Activated CD8-positive, alpha-beta memory T cell treated with anti-CD3 and anti-CD28 coated beads for 36 hours (primary cell): ENCODE measurements at regions not wholly inside any gene's neighbourhood (a gene's known extent, or its start where the extent isn't known, plus 50 kb on each side); places are given as distances from the start of the nearest gene placed in this dataset.

Experiments used
- CTCF ChIA-PET: fragments of 350-600 bp; sonication (Branson Sonifier 250); formaldehyde crosslinking; loops from one replicate; lab custom pipeline; 2021; ENCODE audit warnings: antibody characterized with exemption; lab: Charles Lee
- POLR2A ChIA-PET: fragments of 350-600 bp; sonication (Branson Sonifier 250); formaldehyde crosslinking; loops from one replicate; lab custom pipeline; 2021; ENCODE audit warnings: antibody characterized with exemption; lab: Charles Lee

DNA sequence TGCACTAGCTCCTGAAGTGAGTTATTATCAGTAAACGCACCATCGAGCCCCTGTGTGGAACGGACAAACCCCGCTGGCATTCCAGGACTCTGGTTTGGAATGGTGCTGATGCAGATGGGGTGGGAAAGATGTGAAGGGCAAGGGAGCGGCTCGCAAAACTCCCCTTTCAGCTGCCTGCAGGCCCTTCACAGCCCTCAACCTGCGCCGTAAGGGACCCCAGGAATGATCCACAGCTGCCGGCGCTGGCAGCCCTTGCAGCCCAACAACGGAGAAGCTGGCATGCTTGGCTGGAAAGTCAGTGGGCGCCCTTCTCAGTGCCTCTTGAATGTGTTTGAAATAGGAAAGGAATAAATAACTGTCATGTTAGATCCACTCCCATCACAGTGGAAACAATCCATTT is 1445.5 kb downstream of the BRD1 start:
- ChIA-PET CTCF (no interaction called here), POLR2A (no interaction called here)

- POLR2A ChIA-PET, result no interaction called here
- CTCF ChIA-PET, result no interaction called here
These were observed 1447.5 kb downstream of the BRD1 start for GRCh38 chr22:48380016-48380665.

GRCh38 chr22:48379371-48379770 is 1448.3 kb downstream of the BRD1 start:
- CTCF ChIA-PET, result no interaction called here
- POLR2A ChIA-PET, result no interaction called here

- ChIA-PET CTCF (no interaction called here), POLR2A (no interaction called here)
These were observed 1449.0 kb downstream of the BRD1 start for GRCh38 chr22:48378673-48379072.

DNA sequence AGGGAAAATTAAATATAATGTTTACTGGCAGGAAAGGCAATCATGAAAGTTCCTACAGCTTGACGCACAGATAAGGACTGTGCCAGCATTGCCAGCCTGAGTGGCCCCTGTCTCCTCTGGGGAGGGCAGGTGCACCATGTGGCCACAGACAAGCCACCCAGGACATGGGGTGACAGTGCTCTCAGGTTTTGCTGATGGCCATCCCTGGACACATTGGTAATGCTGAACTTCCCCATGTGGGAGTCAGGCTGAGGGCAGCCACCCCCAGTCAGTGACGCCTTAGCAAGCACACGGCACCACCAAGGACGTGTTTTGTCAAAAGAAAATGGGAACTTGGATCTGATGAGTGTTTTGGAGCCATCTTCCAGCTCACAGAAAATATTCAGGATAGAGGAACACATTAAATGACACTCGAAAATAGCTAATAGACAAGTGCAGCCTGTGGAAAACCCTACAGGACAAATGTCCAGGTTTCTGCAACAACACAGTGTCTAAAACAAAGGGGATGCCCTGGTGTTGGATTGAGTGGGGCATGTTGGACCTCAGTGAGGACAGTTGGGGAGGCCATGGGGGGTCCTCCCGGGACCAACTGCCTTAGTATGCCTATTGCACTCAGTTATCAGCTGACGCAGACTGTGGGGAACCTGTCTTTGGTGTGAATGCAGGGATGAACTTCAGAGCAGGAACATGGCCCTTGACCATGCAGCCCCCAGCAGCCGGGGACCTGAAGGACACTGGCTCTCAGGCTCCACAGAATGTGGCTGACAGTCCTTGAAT is 1450.5 kb downstream of the BRD1 start:
- ChIA-PET POLR2A (no interaction called here), CTCF (no interaction called here)

DNA sequence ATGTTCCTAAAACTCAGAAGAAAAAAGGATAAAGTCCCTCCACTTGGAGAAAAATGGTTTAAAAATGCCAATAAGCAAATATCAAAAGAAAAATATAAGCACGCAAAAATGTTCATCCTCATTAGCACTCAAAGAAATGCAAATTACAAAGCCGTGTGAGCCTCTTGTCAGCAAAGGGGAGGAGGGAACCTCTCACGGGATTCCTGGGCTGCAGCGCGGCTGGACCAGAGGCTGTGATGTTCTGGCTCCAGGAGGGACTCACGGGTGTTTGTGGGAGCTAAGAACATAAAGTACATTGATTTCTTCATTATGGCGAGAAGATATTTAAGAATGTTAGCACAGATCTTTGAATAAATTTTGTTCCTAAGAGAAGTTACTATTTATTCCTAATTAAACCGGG is 1451.2 kb downstream of the BRD1 start:
- CTCF ChIA-PET, result no interaction called here
- POLR2A ChIA-PET, result no interaction called here

GRCh38 chr22:48373626-48374173 is 1454.0 kb downstream of the BRD1 start:
- ChIA-PET CTCF (no interaction called here), POLR2A (no interaction called here)

DNA sequence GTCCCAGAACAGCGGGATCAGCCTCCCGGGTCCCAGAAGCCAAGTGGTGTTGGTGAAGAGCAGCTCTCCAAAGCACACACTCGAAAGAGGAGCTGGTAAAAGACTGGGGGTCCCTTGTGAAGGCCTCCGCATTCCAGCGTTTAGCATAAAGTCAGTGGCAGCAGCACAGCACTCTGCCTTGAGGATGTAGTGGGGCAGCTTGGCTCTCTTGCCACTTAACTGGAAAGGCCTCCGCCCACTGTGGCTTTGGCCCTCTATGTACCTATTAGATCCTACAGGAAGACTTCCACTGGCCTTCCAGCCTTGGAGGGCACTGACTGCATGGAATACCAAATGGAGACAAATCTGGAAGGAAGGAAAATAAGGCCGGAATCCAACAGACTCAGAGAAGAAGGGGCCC is 1455.3 kb downstream of the BRD1 start:
- CTCF ChIA-PET, result no interaction called here
- POLR2A ChIA-PET, result no interaction called here

DNA sequence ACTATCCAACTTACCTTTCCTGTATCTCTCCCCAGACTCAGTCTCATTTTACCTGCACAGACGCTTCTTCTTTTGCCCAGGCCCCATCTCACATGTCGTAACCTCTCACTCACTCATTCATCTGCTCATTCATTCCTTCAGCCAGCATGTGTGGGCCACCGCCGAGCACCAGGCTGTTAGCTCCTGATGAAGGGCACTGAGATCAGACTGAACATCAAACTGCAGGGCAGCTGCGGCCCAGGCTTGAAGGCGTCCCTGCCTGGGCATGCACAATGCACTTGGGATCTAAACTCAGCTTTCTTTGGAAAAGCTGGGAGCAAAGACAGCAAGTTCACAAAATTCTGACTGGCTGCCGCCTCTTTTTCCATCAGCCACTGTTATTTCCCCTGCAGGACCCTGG is 1456.3 kb downstream of the BRD1 start:
- ChIA-PET POLR2A (no interaction called here), CTCF (no interaction called here)

GRCh38 chr22:48370508-48371325 is 1457.0 kb downstream of the BRD1 start:
- CTCF ChIA-PET, result no interaction called here
- POLR2A ChIA-PET, result no interaction called here

- POLR2A ChIA-PET, result no interaction called here
- CTCF ChIA-PET, result no interaction called here
These were observed 1457.7 kb downstream of the BRD1 start for GRCh38 chr22:48369789-48370507.

DNA sequence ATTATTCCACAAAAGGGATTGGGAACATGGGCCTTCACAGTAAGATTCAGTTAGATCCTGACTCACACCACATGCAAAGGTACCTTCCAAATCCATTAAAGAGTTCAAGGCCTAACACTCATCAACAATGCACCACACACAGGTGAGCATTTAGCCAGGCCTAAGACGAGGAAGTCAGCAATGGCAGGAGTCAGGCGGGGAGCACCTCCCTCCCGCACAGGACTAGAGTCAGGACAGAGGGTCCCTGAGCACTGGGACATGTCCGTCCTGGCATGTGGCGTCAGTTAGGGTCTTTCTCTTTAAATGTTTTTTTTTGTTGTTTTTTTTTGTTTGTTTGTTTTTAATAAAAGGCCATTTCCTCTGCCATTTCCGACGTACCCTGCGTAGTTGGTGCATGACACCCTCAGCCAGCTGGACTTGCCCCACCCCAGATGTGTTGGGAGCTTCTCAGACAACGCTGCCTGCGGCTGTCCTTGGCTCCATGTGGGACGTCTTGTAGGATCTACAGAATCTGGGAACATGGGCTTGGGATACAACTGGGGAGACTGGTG is 1458.6 kb downstream of the BRD1 start:
- POLR2A ChIA-PET, result no interaction called here
- CTCF ChIA-PET, result no interaction called here

GRCh38 chr22:48367731-48368130 is 1459.9 kb downstream of the BRD1 start:
- ChIA-PET POLR2A (no interaction called here), CTCF (no interaction called here)

- ChIA-PET POLR2A (no interaction called here), CTCF (no interaction called here)
These were observed 1461.1 kb downstream of the BRD1 start for GRCh38 chr22:48366591-48366990.

DNA sequence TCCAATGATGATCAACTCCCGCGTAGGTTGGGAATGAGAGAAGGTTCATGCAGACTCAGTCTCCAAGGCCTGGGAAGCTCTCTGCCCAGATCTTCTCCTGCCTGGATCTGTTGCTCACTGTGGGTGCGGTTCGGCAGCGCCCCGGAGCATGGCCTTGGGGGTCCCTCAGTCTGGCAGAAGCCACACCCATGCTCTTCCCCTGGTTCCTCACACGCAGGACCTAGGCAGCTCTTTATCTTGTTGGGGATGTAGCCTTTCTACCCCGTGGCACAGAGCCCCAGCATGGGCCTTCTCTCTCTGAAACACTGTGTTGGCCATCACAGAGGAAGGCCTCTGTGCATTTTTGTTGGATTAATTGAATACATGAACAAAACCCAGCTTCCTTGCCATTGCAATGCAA is 1461.6 kb downstream of the BRD1 start:
- POLR2A ChIA-PET, result no interaction called here
- CTCF ChIA-PET, result no interaction called here

- ChIA-PET POLR2A (no interaction called here), CTCF (no interaction called here)
These were observed 1462.3 kb downstream of the BRD1 start for GRCh38 chr22:48365386-48365785.

- POLR2A ChIA-PET, result no interaction called here
- CTCF ChIA-PET, result no interaction called here
These were observed 1464.8 kb downstream of the BRD1 start for GRCh38 chr22:48362721-48363404.

GRCh38 chr22:48361099-48361639 is 1466.5 kb downstream of the BRD1 start:
- ChIA-PET POLR2A (no interaction called here), CTCF (no interaction called here)

DNA sequence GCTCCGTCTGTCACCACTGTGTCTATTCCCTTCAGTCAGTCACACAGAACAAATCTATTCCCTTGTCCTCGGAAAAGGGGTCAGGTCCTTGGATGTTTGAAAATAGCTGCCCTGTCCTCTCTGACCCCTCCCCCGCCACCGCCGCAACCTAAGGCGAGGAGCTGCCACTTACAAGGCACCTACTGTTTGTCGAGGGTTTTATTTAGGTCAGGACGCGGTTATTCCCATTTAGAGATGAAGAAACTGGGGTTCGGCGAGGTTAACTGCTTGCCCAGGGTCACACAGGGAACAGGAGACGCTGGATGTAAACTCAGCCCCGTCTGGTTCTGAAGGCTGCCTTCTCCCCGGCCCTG is 1468.1 kb downstream of the BRD1 start:
- CTCF ChIA-PET, result no interaction called here
- POLR2A ChIA-PET, result no interaction called here
